GM21723 (cell line): ENCODE measurements at regions not wholly inside any gene's neighbourhood (a gene's known extent, or its start where the extent isn't known, plus 50 kb on each side); places are given as distances from the start of the nearest gene placed in this dataset.

ENCODE experiments used
- ATAC-seq: cut with Tn5 transposase; IDR thresholded peaks from one replicate; pipeline ENCODE4 v1.9.1; 2021; ENCODE audit warnings: mild to moderate bottlenecking, moderate library complexity; ENCODE audit not compliant: unreplicated experiment

- ATAC-seq, result no peak
These were observed 122.1 kb upstream of the CD180 start for GRCh38 chr5:67318746-67319145.

- ATAC-seq, result no peak
These were observed 121.0 kb upstream of the CD180 start for GRCh38 chr5:67317603-67318002.

DNA sequence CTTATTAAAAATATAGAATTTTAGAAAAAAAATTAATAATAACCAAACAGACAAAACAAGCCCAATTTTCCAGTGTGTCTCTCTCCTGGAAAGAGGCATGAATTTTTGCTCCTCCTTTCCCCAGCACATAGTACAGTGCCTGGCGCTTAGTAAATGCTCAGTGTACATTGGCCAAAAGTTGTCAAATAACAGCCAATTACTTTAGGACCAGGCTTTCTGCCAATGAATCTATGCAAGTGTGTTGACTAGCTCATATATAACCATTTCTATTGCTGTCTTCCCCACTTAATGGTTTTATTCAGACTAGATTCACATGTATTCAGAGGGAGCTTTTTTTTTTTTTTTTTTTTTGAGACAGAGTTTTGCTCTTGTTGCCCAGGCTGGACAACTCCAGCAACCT is 120.1 kb upstream of the CD180 start:
- no peak for ATAC-seq

DNA sequence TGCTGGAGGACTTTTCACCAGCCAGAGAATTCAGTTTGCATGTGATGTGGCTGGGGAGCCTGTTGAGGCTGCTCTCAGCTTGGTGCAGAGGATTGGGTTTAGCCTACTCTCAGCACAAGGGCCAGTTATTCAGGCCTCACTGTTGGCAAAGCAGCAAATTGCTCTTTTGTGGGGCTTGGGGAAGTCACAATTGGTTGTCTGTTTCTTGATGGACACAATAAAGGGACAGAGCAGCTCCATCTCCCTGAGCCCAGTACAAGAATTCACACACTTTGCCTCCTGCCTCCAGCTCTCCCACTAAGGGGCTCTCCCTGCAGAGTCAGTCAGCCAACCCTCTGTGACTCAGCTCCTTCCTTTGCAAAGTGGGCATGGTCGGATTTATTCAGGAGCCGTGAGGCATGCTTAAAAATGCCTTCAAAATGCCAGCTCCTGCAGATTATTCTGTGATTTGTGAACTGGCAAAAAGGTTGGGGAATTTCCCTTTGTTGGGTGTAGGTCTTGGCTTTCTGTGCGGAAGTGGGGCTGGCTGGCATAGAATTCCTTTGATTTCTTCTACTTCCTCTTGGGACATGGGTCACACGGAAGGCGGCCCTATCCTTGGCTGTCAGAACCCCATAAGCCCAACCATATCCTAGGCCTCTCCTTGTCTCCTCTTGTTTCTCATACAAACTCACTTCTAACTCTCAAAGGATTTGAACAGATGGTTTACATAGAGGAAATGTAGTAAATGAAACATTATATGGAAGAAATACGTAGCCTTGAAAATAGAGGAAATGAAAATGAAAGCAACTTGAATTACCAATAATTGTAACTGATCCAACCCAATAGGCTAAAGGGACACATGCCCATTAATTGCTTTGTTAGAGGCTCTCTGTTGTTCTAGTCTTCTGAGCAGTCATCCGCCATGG is 118.7 kb upstream of the CD180 start:
- no peak for ATAC-seq

GRCh38 chr5:67311701-67312100 is 115.1 kb upstream of the CD180 start:
- ATAC-seq, result no peak

GRCh38 chr5:67311208-67311607 is 114.6 kb upstream of the CD180 start:
- no peak for ATAC-seq

DNA sequence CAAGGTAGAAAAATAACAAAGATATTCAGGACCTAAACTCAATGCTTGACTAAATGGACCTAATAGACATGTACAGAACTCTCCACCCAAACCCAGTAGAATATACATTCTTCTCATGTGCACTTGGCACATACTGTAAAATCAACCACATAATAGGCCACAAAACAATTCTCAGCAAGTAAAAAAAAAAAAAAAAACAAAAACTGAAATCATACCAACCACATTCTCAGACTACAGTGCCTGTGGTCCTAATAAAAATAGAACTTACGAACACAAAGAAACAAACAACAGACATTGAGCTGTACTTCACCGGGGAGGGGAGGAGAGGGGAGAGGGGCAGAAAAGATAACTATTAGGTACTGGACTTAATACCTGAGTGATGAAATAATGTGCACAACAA is 114.1 kb upstream of the CD180 start:
- ATAC-seq, result no peak

- ATAC-seq, result no peak
These were observed 113.6 kb upstream of the CD180 start for GRCh38 chr5:67310169-67310568.

GRCh38 chr5:67308988-67309688 is 112.5 kb upstream of the CD180 start:
- no peak for ATAC-seq

DNA sequence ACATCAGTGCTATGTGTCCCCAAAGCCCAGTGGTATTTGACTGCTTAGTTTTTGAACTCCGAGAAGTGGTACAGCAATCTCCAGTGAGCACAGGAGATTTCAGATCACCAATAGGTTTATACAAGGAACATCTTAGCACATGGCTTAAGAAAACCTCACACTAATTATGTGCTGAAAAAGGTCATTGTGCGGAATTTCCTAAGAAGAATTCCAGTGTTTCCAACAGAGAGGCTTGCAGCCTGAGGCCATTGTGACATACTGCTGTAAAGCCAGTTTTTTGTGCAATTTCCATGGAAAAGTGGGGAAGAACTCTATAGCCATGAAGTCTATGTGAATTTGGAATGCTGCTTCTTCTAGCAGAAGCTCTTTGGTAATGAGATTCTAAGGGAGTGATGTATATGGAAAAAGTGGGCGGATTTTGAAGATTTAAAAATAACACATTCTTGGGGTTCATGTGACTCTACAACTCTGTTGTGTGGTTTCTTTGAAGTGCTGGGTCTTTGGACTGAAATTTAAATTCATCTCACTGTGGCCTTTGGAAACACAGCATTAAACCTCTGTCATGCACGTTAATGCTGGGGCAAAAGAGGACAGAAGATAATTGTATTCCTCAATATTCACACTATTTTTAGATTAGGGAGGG is 110.5 kb upstream of the CD180 start:
- no peak for ATAC-seq

GRCh38 chr5:67305913-67306710 is 109.5 kb upstream of the CD180 start:
- ATAC-seq, result no peak

GRCh38 chr5:67305401-67305800 is 108.8 kb upstream of the CD180 start:
- ATAC-seq, result no peak

DNA sequence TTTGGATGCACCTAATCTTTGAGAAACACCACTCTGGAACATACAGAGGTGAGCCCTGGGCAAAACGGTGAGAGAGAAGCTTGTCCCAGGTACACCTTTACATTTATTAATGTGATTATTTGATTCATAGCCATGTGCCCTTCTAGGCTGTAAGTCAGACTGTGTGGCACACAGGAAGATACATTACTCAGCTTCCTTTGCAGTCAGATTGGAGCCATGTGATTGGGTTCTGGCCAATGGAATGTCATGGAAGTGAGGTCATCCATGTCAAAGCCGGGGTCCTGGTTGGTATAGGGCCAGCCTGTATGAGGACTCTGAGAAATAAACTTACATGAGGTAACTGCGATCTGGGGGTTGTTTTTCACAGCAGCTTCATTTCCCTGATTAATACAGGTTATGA is 106.8 kb upstream of the CD180 start:
- ATAC-seq, result no peak

DNA sequence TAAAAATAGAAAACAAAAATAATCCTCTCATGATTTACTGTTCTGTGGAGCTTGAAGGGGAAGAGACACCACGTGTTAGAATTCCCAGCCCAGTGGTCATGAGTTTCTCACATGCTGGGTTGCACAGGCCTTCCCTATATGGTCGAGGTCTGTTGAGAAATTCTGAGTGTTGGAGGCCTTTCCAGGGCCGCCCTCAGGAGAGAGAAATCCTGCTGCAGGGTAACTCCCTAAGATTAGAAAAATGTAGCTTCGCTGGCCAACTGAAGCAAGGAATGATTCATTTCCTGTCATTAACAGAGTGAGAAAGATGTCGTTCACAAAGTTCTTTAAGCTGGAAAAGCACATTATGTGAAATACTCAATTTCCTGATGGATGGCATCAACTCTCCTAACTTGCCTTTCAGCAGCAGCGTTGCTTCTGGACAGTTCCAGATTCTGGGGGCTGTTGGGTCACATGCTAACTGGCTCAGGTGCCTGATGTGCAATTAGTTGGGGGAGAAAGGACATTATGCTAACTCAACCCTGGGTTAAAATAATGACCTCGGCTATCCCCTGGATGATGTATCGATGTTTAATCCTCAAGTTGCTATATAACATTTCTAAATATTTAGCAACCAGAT is 104.8 kb upstream of the CD180 start:
- ATAC-seq, result no peak

GRCh38 chr5:67300326-67300725 is 103.7 kb upstream of the CD180 start:
- no peak for ATAC-seq

GRCh38 chr5:67299231-67299735 is 102.7 kb upstream of the CD180 start:
- no peak for ATAC-seq

DNA sequence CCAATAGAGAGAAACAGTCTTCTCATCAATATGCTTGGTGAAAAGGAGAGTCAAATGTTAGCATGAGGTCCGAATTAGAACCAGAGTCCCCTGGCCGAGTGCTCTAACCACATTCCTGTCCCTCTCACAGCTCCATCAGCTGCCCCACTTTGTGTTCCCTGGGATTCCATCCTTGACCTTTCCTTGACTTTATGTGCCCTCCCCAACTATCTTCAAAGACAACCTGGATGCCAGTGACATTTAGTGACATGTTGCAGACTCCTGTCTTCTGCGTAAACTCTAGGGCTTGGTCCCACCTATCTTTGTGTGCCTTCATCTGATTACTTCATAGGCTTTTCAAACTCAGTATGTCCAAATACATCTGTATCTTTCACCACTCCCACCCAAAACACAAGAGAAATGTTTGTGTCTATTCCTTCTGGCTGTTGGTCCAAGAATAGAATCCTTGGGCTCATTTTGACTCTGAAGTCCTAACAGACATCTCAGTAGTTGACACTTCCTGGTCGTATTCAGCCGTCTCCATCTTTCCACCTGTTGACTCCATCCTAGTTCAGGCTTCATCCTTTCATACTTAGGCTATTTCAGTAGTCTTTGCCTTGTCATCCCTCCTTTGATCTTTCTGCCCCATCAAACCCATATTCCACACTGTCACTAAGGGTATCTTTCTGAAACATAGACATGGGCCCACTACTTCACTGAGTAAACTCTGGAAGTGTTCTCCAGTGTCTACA is 101.4 kb upstream of the CD180 start:
- no peak for ATAC-seq

DNA sequence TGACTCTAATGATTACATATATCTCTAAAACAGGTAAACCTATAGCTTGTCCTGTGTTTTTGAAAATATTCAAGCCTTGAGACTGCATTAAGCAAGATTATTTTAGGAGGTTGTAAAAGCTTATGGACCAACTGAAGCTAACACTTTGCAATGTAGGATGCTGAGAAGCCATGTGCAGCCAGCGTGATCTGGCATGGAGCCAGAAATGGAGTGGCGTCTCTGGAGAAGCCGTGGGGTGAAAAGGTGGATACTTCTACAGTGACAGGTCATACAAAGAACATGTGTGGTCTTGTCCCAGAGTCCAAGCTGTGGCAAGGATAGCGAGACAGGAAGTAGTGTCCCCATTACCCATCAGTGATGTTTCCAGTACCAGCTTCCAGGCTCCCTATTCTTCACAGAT is 100.8 kb upstream of the CD180 start:
- no peak for ATAC-seq

GRCh38 chr5:67294266-67294938 is 97.8 kb upstream of the CD180 start:
- ATAC-seq, result no peak
